Fibroblast of skin of scalp (primary cell): ENCODE measurements at regions not wholly inside any gene's neighbourhood (a gene's known extent, or its start where the extent isn't known, plus 50 kb on each side); places are given as distances from the start of the nearest gene placed in this dataset.
"Not testable (repeated sequence)": the region's sequence is repeated elsewhere in the genome, so short reads cannot be mapped to it uniquely, and the experiment has no call there.

Experiments used
- DNase-seq: peaks from one replicate; pipeline ENCODE4 v3.0.0-alpha.2; 2013

- no peak for DNase-seq
Measured at GRCh38 chr4:23516716-23517115, 373.1 kb downstream of the PPARGC1A start.

DNA sequence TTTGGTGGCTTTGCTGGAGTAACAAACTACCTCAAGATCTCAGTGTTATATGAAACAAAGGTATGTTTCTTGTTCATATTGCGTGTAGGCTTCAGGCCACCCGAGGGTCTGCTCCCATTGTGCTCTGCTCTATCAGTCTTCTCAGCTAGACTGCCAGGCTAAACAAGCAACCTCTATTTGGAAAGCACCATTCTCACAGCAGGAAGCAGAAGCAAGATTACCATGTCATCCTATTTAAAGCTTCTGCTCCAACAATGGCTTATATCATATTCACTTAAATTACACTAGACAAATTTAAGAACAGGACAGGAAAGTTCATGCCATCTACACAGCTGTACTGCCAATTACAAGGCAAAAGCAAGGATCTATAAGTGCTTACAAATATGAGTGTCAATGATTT is 385.8 kb downstream of the PPARGC1A start:
- DNase-seq: no peak

- no peak for DNase-seq
Measured at GRCh38 chr4:23500894-23501449, 388.9 kb downstream of the PPARGC1A start.

GRCh38 chr4:23485801-23486200 is 404.0 kb downstream of the PPARGC1A start:
- no peak for DNase-seq

DNA sequence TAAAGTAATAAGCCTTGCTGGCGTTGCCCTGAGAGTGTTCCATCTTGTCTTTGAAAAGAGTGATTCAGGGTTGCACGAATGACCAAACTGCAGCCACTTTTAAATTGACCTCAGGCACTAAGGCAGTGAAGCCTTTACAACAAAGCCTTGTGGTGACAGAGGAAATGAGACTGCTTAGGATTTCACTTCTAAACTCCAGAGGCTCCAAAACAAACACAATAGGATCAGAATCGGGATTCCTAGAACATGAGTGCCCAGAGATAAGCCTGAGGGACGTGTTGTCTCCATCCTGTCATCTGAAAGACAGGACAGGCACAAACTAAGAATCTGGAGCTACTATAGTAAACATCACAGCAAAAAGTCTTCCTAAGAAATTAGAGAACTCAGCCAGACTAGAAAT is 405.2 kb downstream of the PPARGC1A start:
- DNase-seq: no peak

DNA sequence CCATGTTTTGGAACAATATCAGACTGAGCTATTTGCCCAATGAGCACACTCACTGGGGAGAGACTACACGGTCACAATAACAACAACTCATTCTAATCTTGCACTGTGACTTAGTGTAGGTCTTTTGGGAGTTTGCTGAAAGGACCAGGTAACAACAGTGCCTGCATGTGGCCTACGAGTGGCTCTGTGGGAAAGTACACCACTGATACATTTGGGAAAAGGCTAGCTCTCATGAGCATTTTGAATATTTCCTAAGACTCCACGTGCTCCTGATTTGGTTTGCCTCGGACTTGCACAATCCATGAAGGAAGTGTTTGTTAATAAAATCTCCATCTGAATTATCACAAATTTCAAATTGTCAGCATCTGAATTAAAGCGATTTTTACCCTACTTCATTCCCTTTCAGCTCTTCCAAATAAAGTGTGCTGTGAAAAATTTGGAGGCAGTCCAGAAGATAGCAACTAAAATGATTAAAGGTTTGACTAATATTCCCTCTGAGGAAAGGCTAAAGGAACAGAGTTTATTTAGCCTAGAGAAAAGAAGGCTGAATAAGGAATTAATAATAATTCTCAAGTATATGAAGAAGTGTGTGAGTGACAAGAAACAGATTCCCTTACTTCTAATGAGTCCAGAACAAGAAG is 406.4 kb downstream of the PPARGC1A start:
- DNase-seq: no peak

DNA sequence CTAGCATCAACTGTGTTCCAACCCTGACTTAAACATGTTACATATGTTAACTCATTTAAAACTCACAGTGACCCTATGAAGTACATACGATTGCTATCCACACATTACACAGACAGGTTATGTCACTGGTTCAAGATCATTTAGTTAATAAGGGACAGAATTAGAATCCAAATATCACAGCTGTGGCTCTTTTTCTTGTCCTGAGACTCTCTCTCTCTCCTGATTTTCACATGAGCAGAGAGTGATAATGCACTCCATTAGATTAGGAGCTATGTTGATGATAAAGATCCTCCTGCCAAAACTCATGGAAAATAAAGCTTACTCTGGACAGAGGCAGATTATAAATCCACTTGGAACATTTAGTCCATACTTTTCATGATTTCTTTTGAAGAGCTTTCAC is 408.3 kb downstream of the PPARGC1A start:
- no peak for DNase-seq

GRCh38 chr4:23477905-23478304 is 411.9 kb downstream of the PPARGC1A start:
- DNase-seq: no peak

- no peak for DNase-seq
Measured at GRCh38 chr4:23476515-23477090, 413.2 kb downstream of the PPARGC1A start.

GRCh38 chr4:23463071-23463470 is 426.8 kb downstream of the PPARGC1A start:
- DNase-seq: no peak

DNA sequence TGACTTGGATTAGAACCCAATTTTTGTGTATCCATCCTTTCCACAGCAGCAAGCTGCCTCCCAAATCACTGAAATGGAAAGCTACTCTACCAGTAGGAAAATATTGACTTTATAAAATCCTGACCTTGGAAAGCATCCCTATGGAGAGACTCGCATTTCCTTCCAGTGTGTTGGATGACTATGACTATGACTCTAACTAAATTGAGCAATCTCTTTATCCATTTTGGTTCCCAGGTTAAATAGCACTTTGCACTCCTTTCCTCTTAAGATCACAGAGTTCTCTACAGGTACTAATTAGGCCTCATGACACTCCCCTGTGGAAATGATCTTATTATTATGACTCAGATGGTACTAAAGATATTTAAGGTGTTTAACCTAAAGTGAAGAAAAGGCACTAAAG is 431.8 kb downstream of the PPARGC1A start:
- DNase-seq: no peak

GRCh38 chr4:23456864-23457263 is 433.0 kb downstream of the PPARGC1A start:
- no peak for DNase-seq

GRCh38 chr4:23455456-23456158 is 434.2 kb downstream of the PPARGC1A start:
- no peak for DNase-seq

DNA sequence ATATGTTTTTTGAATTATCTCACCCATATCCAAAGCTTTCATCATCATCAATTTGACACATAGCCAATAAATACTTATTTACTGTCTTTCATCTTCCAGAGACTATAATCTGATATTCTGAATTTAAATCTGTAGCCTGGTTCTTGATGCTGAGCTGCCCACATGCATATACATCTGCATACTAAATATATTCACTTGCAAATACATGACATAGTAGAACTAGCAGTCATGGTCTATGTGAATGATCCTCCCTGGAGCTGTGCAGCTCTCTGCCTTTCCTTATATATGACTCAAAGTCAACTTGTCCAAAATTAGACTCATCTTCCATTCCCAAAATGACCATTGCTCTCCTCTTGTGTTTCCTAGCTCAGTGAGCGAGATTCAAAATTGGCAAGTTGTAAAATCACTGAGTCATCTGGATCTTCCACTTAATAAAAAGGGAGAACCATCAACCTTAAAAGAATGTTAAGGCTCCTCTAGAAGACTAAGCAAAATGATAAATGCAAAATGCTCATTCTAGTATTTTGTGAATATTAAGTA is 448.2 kb downstream of the PPARGC1A start:
- DNase-seq: no peak

DNA sequence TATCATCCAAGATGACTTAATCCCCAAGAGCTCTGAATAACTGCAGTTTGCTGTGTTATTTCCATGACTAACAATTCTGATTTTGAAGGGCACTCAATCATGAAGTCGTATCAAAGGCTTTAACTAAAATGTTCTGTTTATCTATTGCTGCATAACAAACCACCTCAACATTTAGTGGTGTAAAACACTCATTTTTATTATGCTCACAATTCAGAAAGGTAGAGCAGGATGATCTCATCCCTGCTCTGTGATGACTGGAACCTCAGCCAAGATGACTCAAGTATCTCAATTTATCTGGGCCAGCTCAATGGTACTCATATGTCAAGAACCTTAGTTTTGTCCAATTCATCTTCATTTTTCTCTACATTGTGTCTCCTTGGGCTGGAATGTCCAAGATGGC is 451.1 kb downstream of the PPARGC1A start:
- DNase-seq: no peak

GRCh38 chr4:23429497-23429896 is 460.4 kb downstream of the PPARGC1A start:
- no peak for DNase-seq

GRCh38 chr4:23425570-23425969 is 464.3 kb downstream of the PPARGC1A start:
- DNase-seq: no peak

GRCh38 chr4:23423540-23423939 is 466.3 kb downstream of the PPARGC1A start:
- DNase-seq: no peak

GRCh38 chr4:23422878-23423277 is 467.0 kb downstream of the PPARGC1A start:
- peak; percentile 27 for DNase-seq

DNA sequence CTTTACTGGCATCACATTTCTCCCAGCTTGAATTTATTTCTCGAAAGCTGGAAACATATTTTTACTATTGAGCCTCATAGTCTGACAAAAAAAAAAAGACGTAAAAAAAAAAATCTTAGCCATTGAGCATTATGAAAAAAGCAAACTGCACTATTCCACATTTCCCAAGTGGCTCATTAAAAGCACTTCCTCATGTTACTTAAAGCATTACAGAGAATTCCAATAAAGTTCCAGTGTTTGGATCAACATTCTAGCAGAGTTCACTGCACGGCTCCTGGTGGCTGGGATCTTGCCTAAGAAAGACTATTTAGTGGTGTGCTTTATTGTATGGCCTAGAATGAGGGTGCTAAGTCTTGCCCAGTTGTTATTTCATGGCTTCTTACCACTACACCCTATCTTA is 476.2 kb downstream of the PPARGC1A start:
- DNase-seq: peak; percentile 36

DNA sequence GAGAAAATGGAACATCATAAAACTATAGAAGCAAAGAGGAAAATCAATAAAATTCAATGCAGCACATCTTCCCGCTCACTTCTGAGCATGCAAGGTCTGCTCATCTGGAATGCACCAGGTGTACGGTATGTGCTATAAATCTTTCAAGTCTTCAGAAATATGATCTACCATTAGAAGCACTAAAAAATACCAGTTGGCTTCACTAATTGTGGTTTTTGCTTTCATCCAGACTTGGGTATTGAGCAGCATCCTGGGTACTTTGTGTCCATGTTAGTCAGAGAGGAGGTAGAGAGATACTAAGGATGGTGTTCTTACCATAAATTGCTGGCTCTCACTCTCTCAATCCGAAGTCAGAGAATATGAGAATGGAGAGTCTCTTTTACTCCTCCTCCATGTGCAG is 477.1 kb downstream of the PPARGC1A start:
- DNase-seq: no peak

GRCh38 chr4:23408913-23409312 is 480.9 kb downstream of the PPARGC1A start:
- DNase-seq: not testable (repeated sequence)

DNA sequence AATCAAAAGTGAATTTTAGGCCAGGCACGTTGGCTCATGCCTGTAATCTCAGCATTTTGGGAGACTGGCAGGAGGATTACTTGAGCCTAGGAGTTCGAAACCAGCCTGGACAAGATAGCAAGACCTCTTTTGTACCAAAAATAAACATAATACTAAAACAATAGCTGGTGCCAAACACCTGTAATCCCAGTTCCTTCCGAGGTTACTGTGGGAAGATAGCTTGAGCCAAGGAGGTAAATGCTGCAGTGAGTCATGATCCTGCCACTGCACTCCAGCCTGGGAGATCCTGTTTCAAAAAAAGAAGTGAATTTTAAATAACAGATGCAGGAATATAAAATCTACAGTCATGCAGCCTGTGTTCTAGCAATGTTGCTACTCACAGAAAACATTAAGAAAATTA is 488.3 kb downstream of the PPARGC1A start:
- DNase-seq: no peak
